NOMO-1 (cell line): ENCODE measurements at regions not wholly inside any gene's neighbourhood (a gene's known extent, or its start where the extent isn't known, plus 50 kb on each side); places are given as distances from the start of the nearest gene placed in this dataset.
"Not testable (repeated sequence)": the region's sequence is repeated elsewhere in the genome, so short reads cannot be mapped to it uniquely, and the experiment has no call there.

ENCODE experiments used
- DNase-seq, 2 experiments: peaks; one replicate each; lab custom pipeline; 2025; ENCODE audit not compliant: unreplicated experiment in 2 of 2; lab: John Stamatoyannopoulos, UW

DNA sequence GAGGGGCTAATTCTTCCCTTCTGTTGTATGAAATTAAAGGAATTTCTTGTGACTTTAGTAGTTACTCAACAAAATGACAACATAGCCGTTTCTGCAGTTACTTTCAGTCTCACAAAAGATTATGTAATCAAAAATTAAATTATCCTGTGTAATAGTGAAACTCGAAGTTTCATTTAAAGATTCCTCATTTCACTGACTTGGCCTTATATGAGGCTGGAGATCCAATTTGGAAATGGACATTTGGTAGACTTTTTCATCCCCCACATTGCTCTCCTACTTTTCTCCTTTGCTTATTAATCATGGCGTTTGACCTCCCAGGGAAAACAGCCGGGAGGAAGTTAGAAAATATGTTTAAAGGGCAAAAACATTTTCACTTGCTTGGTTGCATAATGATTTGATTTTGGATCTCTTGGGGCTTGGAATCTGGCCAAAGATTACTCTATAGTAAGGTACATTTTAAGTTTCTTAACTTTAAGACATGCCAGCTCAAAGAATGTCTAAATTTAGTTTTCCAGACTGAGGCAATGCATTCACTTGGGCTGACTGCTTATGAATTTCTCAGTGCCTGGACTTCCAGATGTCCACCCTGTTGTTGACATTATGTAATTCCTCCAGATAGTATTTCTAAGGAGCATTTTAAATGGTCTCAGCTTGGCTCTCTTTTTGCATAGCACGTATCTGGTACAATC is 1364.9 kb upstream of the MIR17HG start:
- DNase-seq, result peak; percentile 59 to 94

DNA sequence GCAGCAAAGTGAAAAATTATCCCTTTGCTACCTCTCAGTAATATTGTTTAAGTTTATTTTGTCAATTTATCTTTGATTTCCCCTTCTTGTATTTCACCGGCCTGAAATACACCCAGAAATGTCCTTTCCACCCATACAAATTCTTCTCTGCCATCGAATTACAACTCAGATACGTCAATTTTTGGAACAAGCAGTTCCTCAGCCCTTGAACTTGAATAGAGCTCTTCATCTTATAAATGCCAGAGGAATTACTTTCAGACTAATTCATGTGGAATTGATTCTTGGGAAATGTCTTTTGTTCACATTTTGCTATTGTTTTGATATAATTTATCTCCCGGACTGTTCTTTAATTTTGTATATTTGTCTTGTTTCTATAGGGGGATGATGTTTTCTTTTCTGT is 1359.3 kb upstream of the MIR17HG start:
- DNase-seq, result no peak

DNA sequence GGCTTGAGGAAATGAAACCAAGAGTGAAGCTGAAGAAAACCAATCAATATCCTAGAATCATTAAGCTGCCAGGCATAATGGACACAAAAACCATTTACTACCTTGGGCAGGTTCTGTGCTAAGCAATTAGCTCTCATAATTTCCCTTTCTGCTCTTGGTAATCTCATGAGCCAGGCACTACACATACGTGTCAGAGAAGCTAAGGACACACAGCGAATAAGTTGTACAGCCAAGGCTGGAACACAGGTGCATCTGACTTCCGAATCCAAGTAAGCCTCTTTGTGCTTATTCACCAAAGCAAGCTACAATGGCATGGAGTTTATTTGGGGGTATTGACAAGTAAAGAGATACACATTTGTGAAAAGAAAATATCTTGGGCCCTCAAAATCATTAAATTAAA is 1343.9 kb upstream of the MIR17HG start:
- DNase-seq, result no peak

DNA sequence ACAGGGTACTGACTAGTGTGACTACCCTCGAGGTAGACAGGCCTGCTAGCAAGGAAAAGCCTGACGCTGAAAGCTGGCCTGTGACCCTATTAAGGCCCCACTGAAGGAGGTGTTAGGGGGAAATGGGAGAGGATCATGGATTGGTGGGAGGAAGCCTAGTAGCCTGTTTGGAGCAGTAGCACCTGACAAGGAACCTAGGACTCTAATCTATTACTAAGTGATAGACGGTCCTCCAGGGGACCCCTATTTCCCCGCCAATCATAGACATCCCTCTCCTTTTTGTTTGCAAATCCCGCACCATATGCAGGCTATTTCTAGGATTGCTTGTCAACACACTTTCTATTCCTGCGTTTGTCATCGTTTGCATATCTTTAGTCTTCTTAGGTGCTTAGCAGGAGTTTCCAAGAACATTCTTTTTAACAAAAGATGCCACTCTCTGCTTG is 1338.8 kb upstream of the MIR17HG start:
- no peak for DNase-seq

DNA sequence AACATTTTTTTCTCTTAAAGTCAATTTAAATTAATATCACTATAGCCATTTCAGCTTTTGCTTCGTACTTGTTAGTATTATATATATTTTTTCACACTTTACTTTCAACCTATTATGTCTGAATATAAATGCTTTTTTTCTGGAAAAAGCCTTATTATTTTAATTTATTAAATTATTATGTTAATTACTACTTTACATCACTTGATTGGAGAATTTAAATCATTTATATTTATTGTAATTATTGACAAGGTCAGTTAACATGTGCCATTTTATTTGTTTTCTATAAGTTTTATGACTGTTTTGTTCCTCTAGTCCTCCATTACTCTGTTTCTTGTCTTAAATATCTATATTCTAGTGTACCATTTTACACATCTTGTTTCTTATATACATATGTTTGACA is 1333.4 kb upstream of the MIR17HG start:
- DNase-seq, result no peak

DNA sequence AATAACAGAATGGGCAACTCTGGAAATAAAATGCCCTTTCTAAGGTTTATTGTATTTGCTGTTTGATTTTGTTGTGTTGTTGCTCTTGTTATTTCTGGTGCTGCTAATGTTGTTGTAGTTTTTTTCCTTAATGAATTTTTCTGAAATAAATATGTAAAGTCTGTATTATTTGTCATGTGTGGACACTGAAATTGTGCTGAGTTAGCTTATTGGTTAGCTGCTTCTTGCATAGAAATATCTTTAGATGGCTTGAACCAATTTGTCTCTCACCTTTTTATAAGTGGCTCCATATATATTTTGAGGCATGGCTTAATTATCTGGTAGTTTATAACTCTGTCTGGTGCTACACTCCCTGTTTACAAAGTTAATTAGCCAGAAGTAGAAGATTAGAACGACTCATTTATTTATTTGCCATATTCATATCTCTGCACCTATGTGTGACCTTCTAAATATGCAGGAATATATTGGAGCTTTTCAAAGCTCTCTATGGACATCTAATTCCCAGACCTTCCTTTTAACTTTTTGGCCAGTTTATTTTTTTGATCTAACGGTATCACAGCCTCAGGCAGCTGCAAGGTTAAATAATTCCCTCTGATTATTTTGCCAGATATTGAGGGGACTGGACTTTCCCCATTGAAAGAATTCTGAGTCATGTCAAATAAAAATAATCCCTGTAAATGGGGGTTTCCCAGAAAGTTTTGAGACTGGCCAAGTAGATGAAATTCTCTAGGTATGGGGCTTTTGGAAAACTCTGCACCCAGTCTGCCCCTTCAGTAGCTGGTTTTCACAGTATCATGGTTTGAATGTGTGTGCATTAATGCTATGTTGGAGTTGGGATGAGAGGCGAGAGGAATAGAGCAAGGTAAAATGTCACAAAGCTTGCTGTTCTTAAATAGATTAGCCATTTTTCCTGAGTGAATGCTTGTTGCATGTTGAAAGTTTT is 1331.7 kb upstream of the MIR17HG start:
- no peak for DNase-seq

DNA sequence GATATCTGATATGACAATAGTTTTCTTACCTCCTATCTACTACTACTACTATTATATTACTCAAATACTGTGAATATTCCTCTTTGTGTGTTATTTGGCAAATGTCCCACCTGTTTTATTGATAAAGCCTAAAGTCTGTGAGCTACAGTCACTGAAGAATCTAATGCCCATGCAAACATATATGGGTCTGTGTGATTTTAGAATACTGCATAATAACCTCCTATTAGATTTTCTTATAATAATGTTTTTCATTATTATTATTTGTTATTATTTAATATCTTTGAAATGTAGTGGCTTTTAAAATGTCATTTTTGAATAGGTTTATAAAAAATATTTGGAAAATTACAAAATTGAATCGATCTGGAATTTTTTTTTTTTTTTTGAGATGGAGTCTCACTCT is 1330.8 kb upstream of the MIR17HG start:
- DNase-seq, result no peak

DNA sequence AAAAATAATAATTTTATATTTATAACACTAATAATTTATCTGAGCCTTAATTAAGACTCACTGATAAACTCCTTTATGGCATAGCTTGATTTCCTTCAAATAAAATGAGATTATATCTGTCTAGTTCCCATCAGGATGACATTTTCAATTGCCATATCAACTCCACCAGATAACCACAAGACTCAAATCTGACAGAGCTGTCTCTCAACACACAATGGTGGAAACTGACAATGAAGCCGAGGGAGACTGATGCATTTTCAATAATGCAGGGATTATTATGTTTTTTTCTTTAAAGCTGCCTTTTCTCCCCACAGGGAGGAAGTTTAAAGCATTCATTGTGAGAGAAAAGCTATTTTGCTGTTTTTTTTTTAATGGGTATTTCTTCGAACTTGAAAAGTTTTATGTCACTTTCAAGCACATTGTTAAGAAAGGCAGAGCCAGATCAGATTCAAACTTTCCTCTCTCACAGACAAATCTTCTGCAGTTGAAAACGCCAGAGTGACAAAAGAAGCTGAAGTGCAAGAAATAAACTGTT is 1326.9 kb upstream of the MIR17HG start:
- DNase-seq, result no peak

DNA sequence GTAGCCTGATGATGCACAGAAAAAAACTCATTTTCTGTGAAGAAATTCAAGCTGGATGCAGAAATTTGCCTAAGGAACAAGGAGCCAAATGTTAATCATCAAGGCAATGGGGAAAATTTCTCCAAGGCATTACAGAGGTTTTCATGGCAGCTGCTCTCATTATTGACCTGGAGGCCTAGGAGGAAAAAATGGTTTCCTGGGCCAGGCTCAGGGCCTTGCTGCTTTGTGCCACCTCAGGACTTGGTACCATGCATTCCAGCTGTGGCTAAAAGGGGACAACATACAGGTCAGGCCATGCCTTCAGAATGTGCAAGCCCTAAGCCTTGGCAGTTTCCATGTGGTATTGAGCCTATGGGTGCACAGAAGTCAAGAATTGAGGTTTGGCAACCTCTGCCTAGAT is 1320.1 kb upstream of the MIR17HG start:
- DNase-seq, result no peak

DNA sequence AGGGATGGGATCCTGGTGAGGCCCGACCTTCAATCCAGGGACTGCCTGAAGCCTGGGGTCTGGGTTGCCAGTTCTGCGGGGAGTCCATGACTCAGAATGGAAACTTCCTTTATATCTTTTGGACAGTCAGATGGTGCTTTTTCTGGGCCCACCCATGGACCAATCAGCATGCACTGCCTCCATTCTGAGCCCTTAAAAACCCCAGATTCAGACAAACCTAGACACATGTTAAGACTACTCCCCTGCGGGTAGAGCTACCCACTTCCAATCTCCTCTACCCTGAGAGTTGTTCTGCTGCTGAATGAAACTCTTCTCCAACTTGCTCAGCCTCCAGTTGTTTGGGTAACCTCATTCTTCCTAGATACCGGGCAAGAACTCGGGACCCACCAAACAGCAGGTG is 1315.2 kb upstream of the MIR17HG start:
- no peak for DNase-seq

DNA sequence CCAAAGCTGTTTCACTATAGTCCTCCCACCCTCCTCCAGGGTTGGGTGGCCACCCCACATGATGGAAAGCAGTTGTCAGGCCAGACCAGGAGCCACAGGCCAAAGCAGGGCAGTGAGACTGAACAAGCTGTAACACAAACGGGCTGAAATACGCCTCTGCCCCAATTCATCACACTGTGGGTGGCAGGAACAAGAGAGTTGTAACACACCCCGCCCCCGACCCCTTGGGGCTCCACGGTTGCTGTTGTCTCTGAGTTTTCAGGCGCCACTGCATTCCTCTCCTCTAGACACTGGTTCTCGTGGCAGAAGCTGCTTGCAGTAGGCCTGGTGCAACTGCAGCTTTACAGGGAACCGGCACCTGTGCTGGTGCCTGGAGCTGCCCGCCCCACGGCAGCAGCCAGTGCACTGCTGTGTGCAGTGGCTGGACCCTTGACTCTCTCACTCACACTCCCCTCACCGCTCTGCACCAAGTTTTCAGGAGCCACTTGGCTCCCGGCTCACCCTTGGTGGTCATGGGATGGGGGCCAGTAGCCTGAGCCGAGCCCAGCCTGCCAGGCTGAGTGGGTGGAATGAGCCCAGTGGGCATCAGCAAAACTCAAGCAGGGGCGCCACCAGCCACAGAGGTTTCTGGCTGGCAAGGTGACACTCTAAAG is 1314.5 kb upstream of the MIR17HG start:
- DNase-seq, result no peak

DNA sequence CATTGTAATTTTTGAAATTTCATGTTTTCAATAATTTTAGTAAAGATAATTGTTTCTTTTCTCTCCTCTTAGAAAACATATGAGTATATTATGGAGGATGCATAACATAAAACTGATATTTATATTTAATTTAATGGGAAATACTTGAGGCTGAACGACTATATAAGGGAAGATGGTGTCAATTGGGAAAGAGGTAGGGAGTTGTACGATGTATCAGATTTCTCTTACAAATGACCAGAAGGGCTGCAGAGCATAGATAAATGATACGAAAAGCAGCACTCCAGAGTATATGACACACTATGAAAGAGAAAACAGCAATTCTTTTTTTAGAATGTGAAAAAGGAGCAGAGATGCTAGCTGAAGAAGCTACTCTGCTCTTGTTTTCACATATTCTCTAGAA is 1308.0 kb upstream of the MIR17HG start:
- DNase-seq, result no peak

DNA sequence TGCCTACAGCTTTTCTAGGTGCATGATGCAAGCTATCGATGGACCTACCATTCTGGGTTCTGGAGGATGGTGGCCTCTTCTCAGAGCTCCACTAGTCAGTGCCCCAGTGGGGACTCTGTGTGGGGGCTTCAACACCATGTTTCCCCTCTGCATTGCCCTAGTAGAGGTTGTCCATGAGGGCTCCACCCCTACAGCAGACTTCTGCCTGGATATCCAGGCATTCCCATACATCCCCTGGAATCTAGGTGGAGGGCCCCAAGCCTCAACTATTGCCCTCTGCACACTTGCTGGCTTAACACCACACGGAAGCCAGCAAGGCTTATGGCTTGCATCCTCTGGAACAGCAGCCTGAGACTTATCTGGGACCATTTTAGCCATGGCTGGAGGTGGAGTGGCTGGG is 1299.9 kb upstream of the MIR17HG start:
- DNase-seq, result no peak

DNA sequence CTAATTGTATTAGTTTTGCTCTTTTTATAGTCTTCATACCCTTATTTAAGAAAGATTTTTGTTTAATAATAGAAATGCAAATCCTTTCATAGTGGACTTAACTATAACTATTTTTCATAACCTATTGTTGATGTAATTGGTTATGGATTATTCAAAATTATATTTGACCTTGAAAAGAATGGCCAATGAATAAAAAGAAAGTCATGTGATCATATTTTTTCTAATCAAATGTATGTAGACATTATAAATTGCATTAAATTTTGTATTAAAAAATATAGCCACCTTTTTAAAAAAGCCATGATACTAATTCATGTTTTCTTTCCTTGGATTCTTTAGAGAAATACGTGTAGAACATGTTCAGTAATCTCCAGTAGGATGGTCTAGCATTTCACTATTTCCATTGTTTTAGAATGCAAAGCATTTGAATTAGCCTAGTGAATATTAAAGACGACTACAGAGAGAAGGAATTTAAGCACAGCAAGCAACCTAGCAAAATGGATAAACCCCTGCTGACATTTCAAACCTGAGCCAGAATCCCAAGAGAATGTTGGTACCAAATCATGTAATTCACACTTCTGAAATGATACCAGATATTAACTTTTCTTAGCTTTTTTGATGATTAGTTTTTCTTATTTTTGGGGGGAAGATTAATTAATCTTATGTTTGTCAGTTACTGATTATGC is 1297.4 kb upstream of the MIR17HG start:
- no peak for DNase-seq

DNA sequence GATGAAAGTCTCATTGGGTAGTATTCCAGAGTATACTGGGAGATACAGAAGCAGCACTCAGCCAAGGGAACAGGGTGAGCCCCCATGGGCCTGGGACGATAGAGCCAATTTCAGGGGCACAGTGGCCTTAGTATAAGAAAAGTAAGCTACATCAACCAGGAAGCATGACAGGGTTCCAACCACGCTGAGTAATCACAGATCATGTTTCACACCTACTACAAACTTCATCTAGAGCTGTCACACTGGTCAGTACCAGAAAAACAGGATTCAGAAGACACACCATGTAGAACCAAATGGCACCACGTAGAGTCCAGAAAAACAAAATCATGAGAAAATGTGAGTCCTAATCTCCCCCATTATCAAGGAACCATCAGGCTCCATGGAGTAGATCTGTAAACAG is 1292.4 kb upstream of the MIR17HG start:
- no peak for DNase-seq

DNA sequence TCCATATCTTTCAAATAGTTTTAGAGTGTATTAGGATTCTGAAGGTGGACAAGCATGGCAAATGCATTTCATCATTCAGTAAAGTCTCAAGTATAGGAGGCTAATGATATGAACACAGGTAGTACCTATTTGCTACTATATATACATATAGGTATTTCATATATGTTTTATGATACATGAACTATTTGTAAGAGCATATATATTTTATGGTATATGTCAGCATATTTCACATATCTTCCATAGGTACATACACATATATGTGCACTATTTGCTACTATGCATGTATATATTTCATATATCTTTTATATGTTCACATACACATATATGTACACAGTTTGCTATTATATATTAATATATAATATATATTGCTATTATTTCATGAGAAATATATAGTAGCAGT is 1291.7 kb upstream of the MIR17HG start:
- DNase-seq, result no peak

DNA sequence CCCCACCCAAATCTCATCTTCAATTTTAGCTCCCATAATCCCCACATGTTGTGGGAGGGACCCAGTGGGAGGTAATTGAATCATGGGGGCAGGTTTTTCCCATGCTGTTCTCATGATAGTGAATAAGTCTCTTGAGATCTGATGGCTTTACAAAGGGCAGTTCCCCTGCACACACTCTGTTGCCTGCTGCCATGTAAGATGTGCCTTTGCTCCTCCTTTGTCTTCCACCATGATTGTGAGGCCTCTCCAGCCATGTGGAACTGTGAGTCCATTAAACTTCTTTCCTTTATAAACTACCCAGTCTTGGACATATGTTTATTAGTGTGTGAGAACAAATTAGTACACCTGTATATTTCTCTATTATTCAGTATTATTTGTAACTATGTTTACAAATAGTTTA is 1283.3 kb upstream of the MIR17HG start:
- not testable (repeated sequence) for DNase-seq

DNA sequence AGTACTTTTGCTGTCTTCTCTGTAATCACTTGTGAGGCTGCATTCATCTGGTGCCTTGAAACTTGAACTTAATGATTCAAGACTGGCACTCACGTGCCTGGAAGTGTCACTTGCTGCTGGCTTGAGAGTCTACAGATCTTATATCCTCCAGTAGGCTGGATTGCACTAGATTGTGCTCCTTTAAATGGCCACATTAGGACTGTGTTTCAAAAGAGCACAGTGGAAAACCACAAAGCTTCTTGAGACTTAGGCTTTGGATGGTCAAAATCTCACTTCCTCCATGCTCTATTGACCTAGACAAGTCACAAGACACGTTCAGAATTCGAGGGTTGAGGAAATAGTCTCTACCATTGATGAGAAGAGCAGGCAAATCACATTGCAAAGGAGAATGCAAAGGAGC is 1278.8 kb upstream of the MIR17HG start:
- DNase-seq, result peak; percentile 34 to 77

DNA sequence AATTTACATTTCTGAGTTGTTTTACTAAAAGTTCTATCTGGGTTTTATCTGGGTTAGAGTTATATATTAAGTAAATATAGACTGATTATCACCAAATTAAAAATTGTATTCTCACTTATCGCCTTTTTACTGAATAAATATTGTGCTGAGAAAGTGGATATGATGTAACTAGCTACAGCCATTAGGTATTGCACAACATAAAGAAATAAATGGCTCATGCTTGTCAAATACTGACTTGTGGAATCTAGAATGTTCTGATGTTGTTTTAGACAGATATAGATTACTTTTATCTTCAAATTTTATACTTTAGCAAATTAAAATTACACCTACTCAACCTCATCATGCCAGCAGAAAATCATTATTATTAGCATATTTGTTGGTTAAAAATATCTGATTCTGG is 1277.1 kb upstream of the MIR17HG start:
- peak in 1 of 2 experiments; percentile 6 for DNase-seq

DNA sequence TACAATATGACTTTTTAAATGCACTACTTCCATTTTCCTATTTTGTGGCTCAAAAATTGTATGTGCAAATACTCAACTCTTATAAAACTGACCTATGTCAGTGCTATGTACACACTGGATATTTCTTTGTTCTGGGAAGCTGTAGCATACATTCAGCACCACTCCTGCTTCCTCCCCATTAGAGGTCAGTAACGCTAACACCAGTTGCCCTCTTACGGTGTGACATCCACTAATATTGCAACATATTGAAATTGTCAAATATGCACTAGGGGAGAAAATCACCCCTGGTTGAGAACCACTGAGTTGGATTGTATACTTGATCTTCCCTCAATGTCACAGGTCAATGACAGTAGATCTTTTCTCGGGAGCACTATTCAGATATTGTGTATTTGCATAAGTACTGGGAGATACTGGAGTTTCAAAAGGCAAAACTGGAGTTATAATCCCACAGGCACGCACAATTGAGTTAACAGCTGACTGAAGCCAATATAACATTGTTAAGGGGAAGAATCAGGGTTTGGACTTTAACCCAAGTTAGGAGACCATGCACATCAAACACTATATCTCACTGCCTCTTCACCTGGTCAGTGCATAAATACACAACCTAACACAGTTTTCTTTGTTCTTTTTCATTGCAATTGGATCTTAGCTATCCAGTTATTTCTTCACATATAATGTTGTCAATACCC is 1276.5 kb upstream of the MIR17HG start:
- no peak for DNase-seq
